GM12878 (cell line): ENCODE measurements at regions not wholly inside any gene's neighbourhood (a gene's known extent, or its start where the extent isn't known, plus 50 kb on each side); places are given as distances from the start of the nearest gene placed in this dataset.

Source experiments
- BHLHE40 ChIP-seq, 2 experiments: fragments of 450-650 bp in 1 of 2; IDR thresholded peaks; 2 replicates each; pipeline ENCODE4 v1.6.1; 2011 to 2017; ENCODE audit warnings: low read depth in 2 of 2, borderline replicate concordance in 1 of 2, improper control_type of control experiment in 1 of 2, low read length in 1 of 2, mild to moderate bottlenecking in 1 of 2
- CREM ChIP-seq: IDR thresholded peaks from 2 replicates; pipeline ENCODE4 v1.6.1; 2014; ENCODE audit warnings: antibody characterized with exemption, low read depth
- FOXK2 ChIP-seq: fragments of 450-650 bp; IDR thresholded peaks from 2 replicates; pipeline ENCODE4 v1.6.1; 2017; ENCODE audit warnings: mild to moderate bottlenecking, moderate library complexity
- HCFC1 ChIP-seq: fragments of 150-350 bp; IDR thresholded peaks from 2 replicates; pipeline ENCODE4 v1.6.1; 2014; ENCODE audit warnings: low read length
- HDAC6 ChIP-seq: fragments of 200-600 bp; sonication (generic); IDR thresholded peaks from one replicate; pipeline ENCODE4 v1.8.0; 2017; ENCODE audit warnings: antibody characterized with exemption; ENCODE audit not compliant: unreplicated experiment
- KLF5 ChIP-seq: fragments of 450-650 bp; IDR thresholded peaks from 2 replicates; pipeline ENCODE4 v1.6.1; 2014; ENCODE audit warnings: mild to moderate bottlenecking; ENCODE audit not compliant: partially characterized antibody
- MTA2 ChIP-seq: fragments of 450-650 bp; IDR thresholded peaks from 2 replicates; pipeline ENCODE4 v1.6.1; 2016; ENCODE audit warnings: low read depth, mild to moderate bottlenecking, moderate library complexity
- POLR2AphosphoS5 ChIP-seq: IDR thresholded peaks from 2 replicates; pipeline ENCODE4 v1.6.1; 2011; ENCODE audit warnings: mild to moderate bottlenecking, low read length, inconsistent platforms
- RFX5 ChIP-seq: IDR thresholded peaks from 2 replicates; pipeline ENCODE4 v1.6.1; 2011; ENCODE audit warnings: low read depth, low read length, improper control_type of control experiment
- SIN3A ChIP-seq: IDR thresholded peaks from 2 replicates; pipeline ENCODE4 v1.6.1; 2012; ENCODE audit warnings: low read depth, low read length, improper control_type of control experiment
- TF ChIP-seq, protein P1 (sequence below): fragments of 450-650 bp; formaldehyde crosslinking; IDR thresholded peaks from 2 replicates; pipeline ENCODE4 v1.5.0; 2022; ENCODE audit warnings: mild to moderate bottlenecking, missing genetic modification characterization
- TF ChIP-seq, protein P2 (sequence below): fragments of 450-650 bp; IDR thresholded peaks from 2 replicates; pipeline ENCODE4 v1.6.1; 2017; ENCODE audit warnings: low read depth, mild to moderate bottlenecking, moderate library complexity
- TF ChIP-seq, protein P3 (sequence below): IDR thresholded peaks from 2 replicates; pipeline ENCODE4 v1.6.1; 2012; ENCODE audit warnings: low read depth, low read length, improper control_type of control experiment
- TF ChIP-seq, protein P4 (sequence below): fragments of 450-650 bp; IDR thresholded peaks from 2 replicates; pipeline ENCODE4 v1.6.1; 2016; ENCODE audit warnings: mild to moderate bottlenecking
- TF ChIP-seq, protein P5 (sequence below): fragments of 450-650 bp; IDR thresholded peaks from 2 replicates; pipeline ENCODE4 v1.6.1; 2016; ENCODE audit warnings: mild to moderate bottlenecking
- TF ChIP-seq, protein P6 (sequence below): fragments of 450-650 bp; IDR thresholded peaks from 2 replicates; pipeline ENCODE4 v1.6.1; 2017; ENCODE audit warnings: mild to moderate bottlenecking, moderate library complexity

DNA sequence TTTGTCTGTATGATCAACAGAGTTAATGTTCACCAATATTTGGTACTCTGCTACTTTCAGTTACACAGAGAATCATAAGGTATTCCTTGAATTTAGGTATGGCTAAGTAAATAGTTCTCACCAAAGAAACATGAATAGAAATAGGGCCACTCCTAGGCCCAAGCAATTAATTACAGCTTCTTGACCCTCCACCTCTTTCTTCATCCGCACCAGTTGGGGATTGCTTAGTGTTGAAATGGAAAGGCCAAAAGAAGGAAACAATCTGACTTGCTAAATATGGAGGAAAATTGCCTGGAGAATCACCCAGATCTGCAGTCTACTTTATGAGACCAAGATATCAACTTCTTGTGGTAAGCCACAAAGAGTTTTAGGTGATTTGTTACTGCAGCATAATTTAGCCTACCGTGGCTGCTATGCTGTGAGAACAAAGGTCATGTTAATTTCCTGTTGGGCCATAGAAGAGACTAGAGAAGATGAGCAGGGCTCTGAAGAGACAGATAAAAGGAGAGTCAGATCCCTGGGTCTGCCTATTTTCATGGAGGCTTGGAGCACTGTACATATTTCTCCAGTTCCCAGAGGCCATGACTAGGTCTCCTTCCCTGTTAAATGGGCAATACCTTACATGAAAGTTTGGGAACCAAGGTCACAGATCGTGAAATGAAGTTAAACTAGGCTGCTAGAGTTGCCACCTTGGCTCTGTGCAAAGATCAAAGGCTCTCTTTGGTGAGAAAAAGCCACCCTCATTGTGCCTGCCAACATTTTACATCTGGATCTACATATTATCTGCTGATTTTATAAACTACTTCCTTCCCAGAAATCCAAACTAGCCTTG lies 93.3 kb upstream of the GDF10 start (continued):
- TF ChIP-seq, protein P1, sequence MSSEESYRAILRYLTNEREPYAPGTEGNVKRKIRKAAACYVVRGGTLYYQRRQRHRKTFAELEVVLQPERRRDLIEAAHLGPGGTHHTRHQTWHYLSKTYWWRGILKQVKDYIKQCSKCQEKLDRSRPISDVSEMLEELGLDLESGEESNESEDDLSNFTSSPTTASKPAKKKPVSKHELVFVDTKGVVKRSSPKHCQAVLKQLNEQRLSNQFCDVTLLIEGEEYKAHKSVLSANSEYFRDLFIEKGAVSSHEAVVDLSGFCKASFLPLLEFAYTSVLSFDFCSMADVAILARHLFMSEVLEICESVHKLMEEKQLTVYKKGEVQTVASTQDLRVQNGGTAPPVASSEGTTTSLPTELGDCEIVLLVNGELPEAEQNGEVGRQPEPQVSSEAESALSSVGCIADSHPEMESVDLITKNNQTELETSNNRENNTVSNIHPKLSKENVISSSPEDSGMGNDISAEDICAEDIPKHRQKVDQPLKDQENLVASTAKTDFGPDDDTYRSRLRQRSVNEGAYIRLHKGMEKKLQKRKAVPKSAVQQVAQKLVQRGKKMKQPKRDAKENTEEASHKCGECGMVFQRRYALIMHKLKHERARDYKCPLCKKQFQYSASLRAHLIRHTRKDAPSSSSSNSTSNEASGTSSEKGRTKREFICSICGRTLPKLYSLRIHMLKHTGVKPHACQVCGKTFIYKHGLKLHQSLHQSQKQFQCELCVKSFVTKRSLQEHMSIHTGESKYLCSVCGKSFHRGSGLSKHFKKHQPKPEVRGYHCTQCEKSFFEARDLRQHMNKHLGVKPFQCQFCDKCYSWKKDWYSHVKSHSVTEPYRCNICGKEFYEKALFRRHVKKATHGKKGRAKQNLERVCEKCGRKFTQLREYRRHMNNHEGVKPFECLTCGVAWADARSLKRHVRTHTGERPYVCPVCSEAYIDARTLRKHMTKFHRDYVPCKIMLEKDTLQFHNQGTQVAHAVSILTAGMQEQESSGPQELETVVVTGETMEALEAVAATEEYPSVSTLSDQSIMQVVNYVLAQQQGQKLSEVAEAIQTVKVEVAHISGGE (CRISPR knock-in tag) = no peak
- TF ChIP-seq, protein P2, sequence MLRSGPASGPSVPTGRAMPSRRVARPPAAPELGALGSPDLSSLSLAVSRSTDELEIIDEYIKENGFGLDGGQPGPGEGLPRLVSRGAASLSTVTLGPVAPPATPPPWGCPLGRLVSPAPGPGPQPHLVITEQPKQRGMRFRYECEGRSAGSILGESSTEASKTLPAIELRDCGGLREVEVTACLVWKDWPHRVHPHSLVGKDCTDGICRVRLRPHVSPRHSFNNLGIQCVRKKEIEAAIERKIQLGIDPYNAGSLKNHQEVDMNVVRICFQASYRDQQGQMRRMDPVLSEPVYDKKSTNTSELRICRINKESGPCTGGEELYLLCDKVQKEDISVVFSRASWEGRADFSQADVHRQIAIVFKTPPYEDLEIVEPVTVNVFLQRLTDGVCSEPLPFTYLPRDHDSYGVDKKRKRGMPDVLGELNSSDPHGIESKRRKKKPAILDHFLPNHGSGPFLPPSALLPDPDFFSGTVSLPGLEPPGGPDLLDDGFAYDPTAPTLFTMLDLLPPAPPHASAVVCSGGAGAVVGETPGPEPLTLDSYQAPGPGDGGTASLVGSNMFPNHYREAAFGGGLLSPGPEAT = 0 out of 2 replicates have a peak, but pooled peaks have one; percentile 16
- TF ChIP-seq KLF5 (no peak), RFX5 (no peak), FOXK2 (no peak), POLR2AphosphoS5 (no peak), BHLHE40 (IDR thresholded peaks at IDR 0.05; ENCODE audit: borderline replicate concordance in 1 of 2, low read depth in 2 of 2, low read length in 1 of 2) (no peak), CREM (no peak), MTA2 (peak; percentile 45; the same call in 1 of the 2 replicates), SIN3A (no peak), HCFC1 (no peak), HDAC6 (no peak)
- TF ChIP-seq, protein P3, sequence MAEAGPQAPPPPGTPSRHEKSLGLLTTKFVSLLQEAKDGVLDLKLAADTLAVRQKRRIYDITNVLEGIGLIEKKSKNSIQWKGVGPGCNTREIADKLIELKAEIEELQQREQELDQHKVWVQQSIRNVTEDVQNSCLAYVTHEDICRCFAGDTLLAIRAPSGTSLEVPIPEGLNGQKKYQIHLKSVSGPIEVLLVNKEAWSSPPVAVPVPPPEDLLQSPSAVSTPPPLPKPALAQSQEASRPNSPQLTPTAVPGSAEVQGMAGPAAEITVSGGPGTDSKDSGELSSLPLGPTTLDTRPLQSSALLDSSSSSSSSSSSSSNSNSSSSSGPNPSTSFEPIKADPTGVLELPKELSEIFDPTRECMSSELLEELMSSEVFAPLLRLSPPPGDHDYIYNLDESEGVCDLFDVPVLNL = no peak
- TF ChIP-seq, protein P4, sequence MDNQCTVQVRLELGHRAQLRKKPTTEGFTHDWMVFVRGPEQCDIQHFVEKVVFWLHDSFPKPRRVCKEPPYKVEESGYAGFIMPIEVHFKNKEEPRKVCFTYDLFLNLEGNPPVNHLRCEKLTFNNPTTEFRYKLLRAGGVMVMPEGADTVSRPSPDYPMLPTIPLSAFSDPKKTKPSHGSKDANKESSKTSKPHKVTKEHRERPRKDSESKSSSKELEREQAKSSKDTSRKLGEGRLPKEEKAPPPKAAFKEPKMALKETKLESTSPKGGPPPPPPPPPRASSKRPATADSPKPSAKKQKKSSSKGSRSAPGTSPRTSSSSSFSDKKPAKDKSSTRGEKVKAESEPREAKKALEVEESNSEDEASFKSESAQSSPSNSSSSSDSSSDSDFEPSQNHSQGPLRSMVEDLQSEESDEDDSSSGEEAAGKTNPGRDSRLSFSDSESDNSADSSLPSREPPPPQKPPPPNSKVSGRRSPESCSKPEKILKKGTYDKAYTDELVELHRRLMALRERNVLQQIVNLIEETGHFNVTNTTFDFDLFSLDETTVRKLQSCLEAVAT = 0 out of 2 replicates have a peak, but pooled peaks have one; percentile 56
- TF ChIP-seq, protein P5, sequence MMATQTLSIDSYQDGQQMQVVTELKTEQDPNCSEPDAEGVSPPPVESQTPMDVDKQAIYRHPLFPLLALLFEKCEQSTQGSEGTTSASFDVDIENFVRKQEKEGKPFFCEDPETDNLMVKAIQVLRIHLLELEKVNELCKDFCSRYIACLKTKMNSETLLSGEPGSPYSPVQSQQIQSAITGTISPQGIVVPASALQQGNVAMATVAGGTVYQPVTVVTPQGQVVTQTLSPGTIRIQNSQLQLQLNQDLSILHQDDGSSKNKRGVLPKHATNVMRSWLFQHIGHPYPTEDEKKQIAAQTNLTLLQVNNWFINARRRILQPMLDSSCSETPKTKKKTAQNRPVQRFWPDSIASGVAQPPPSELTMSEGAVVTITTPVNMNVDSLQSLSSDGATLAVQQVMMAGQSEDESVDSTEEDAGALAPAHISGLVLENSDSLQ = no peak
- TF ChIP-seq, protein P6, sequence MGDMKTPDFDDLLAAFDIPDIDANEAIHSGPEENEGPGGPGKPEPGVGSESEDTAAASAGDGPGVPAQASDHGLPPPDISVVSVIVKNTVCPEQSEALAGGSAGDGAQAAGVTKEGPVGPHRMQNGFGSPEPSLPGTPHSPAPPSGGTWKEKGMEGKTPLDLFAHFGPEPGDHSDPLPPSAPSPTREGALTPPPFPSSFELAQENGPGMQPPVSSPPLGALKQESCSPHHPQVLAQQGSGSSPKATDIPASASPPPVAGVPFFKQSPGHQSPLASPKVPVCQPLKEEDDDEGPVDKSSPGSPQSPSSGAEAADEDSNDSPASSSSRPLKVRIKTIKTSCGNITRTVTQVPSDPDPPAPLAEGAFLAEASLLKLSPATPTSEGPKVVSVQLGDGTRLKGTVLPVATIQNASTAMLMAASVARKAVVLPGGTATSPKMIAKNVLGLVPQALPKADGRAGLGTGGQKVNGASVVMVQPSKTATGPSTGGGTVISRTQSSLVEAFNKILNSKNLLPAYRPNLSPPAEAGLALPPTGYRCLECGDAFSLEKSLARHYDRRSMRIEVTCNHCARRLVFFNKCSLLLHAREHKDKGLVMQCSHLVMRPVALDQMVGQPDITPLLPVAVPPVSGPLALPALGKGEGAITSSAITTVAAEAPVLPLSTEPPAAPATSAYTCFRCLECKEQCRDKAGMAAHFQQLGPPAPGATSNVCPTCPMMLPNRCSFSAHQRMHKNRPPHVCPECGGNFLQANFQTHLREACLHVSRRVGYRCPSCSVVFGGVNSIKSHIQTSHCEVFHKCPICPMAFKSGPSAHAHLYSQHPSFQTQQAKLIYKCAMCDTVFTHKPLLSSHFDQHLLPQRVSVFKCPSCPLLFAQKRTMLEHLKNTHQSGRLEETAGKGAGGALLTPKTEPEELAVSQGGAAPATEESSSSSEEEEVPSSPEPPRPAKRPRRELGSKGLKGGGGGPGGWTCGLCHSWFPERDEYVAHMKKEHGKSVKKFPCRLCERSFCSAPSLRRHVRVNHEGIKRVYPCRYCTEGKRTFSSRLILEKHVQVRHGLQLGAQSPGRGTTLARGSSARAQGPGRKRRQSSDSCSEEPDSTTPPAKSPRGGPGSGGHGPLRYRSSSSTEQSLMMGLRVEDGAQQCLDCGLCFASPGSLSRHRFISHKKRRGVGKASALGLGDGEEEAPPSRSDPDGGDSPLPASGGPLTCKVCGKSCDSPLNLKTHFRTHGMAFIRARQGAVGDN = no peak
